K562 (cell line): ENCODE measurements at regions not wholly inside any gene's neighbourhood (a gene's known extent, or its start where the extent isn't known, plus 50 kb on each side); places are given as distances from the start of the nearest gene placed in this dataset.
"Not testable (repeated sequence)": the region's sequence is repeated elsewhere in the genome, so short reads cannot be mapped to it uniquely, and the experiment has no call there.

Experiments
- ATAC-seq: fragments of 200-7000 bp; cut with Tn5 transposase; 3 replicates; pipeline ENCODE4 v1.9.1; 2020; ENCODE audit warnings: moderate library complexity
- BruUV-seq: library from RNA; stranded (reverse); fragments of 400-500 nt; replicated peaks from 2 replicates; lab custom pipeline; 2021; lab: Mats Ljungman, UMichigan
- CTCF ChIA-PET: fragments of 300-600 bp; formaldehyde crosslinking; extraction: SDS; loops from one replicate; lab custom pipeline; 2021; ENCODE audit warnings: low intra/inter-chr PET ratio; lab: Yijun Ruan, JAX
- POLR2A ChIA-PET: fragments of 300-600, 350-650 bp; sonication (Branson Sonifier 250); formaldehyde crosslinking; extraction: SDS; loops from one replicate; lab custom pipeline; 2021; ENCODE audit warnings: antibody characterized with exemption, inconsistent platforms; lab: Yijun Ruan, JAX
- DNase-seq, 4 experiments: peaks; one replicate each; pipeline versions ENCODE4 v3.0.0 to v3.0.0-alpha.2; 2011 to 2018; ENCODE audit warnings: low spot score in 3 of 4, mixed read lengths in 3 of 4; ENCODE audit errors: extremely low read depth in 1 of 4
- FAIRE-seq: peaks from 2 replicates; lab custom pipeline; 2011; peaks lifted over from hg19 to GRCh38; lab: Jason Lieb, UNC
- H2AFZ ChIP-seq: 2 replicates; pipeline ENCODE4 v1.6.0; 2011; ENCODE audit warnings: low read depth, low read length, control low read depth, inconsistent platforms
- H3K27ac ChIP-seq: fragments of 200-600 bp; 3 replicates; pipeline ENCODE4 v1.8.0; 2011; ENCODE audit warnings: low read depth, mild to moderate bottlenecking, control low read depth, inconsistent platforms, low read length, moderate library complexity, mixed read lengths; ENCODE audit errors: extremely low read depth
- H3K27me3 ChIP-seq, 2 experiments: fragments of 300-600 bp in 1 of 2; 2 replicates in 1 of 2; 3 replicates in 1 of 2; pipeline versions ENCODE4 v1.6.0 to v1.8.0; 2011; ENCODE audit warnings: inconsistent platforms in 2 of 2, low read length in 2 of 2, mild to moderate bottlenecking in 1 of 2, mixed read lengths in 1 of 2, moderate library complexity in 1 of 2; ENCODE audit not compliant: control insufficient read depth in 2 of 2, insufficient read depth in 2 of 2
- H3K36me3 ChIP-seq: fragments of 300-600 bp; 3 replicates; pipeline ENCODE4 v1.8.0; 2011; ENCODE audit warnings: mild to moderate bottlenecking, low read length, inconsistent platforms; ENCODE audit not compliant: control insufficient read depth, insufficient read depth
- H3K4me1 ChIP-seq, 2 experiments: fragments of 200-600 bp in 1 of 2; replicated peaks in 1 of 2; 2 replicates in 1 of 2; 3 replicates in 1 of 2; pipeline versions ENCODE4 v1.5.1 to v1.8.0; 2011; ENCODE audit warnings: inconsistent platforms in 2 of 2, low read length in 2 of 2, mild to moderate bottlenecking in 1 of 2, mixed read lengths in 1 of 2, moderate library complexity in 1 of 2; ENCODE audit not compliant: control insufficient read depth in 2 of 2, insufficient read depth in 2 of 2
- H3K4me2 ChIP-seq: 2 replicates; pipeline ENCODE4 v1.6.1; 2011; ENCODE audit warnings: low read length, control low read depth, inconsistent platforms, mixed read lengths; ENCODE audit not compliant: insufficient read depth
- H3K4me3 ChIP-seq: fragments of 200-600 bp; sonication (generic), shearing (Covaris generic); 2 replicates; pipeline ENCODE4 v1.5.1; 2016; ENCODE audit warnings: control low read depth, inconsistent platforms
- H3K79me2 ChIP-seq: fragments of 200-600 bp; 3 replicates; pipeline ENCODE4 v1.8.0; 2011; ENCODE audit warnings: low read length, inconsistent platforms; ENCODE audit not compliant: control insufficient read depth, insufficient read depth
- H3K9ac ChIP-seq, 2 experiments: 2 replicates each; pipeline versions ENCODE4 v1.6.0 to v1.6.1; 2011; ENCODE audit warnings: low read depth in 2 of 2, low read length in 2 of 2, control low read depth in 1 of 2, inconsistent platforms in 1 of 2, mild to moderate bottlenecking in 1 of 2, mixed read lengths in 1 of 2; ENCODE audit not compliant: insufficient read depth in 1 of 2
- H3K9me1 ChIP-seq: one replicate; pipeline ENCODE4 v1.6.0; 2011; ENCODE audit warnings: inconsistent platforms, mild to moderate bottlenecking, low read length, moderate library complexity; ENCODE audit not compliant: control insufficient read depth, insufficient read depth
- H3K9me3 ChIP-seq: replicated peaks from 2 replicates; pipeline ENCODE4 v1.5.1; 2011; ENCODE audit warnings: low read depth, low read length, inconsistent platforms; ENCODE audit not compliant: control insufficient read depth, insufficient read depth
- H4K20me1 ChIP-seq: replicated peaks from 2 replicates; pipeline ENCODE4 v1.6.1; 2011; ENCODE audit warnings: low read length, inconsistent platforms, mixed read lengths; ENCODE audit not compliant: control insufficient read depth, insufficient read depth
- WGBS: fragments of 100-300 bp; shearing (Covaris generic); methylation state at CpG from one replicate; pipeline ENCODE4 v1.1.6; 2016; ENCODE audit warnings: low coverage, mixed read lengths; ENCODE audit not compliant: insufficient coverage; ENCODE audit errors: missing lambda C conversion rate; 5-methylcytosine and 5-hydroxymethylcytosine counted together
- in situ Hi-C: fragments of 300-500 bp; cut with MboI; formaldehyde crosslinking; loops from 4 replicates; pipeline ENCODE4 v1.15.0; 2018; ENCODE audit warnings: inconsistent platforms, mixed read lengths
- intact Hi-C: fragments of 100-400 bp; cut with micrococcal nuclease; formaldehyde crosslinking; loops from 2 replicates; pipeline ENCODE4 v1.14.2; 2022
- TF ChIP-seq, protein P1 (sequence below), 2 experiments: fragments of 450-650 bp; IDR thresholded peaks; 2 replicates each; pipeline ENCODE4 v1.6.1; 2018; ENCODE audit warnings: mild to moderate bottlenecking in 2 of 2, low read depth in 1 of 2; ENCODE audit not compliant: partially characterized antibody in 2 of 2

DNA sequence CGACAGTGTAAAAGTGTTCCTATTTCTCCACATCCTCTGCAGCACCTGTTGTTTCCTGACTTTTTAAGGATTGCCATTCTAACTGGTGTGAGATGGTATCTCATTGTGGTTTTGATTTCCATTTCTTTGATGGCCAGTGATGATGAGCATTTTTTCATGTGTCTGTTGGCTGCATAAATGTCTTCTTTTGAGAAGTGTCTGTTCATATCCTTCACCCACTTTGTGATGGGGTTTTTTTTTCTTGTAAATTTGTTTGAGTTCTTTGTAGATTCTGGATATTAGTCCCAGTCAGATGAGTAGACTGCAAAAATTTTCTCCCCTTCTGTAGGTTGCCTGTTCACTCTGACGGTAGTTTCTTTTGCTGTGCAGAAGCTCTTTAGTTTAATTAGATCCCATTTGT lies 76.8 kb upstream of the ZNF746 start:
- POLR2A ChIA-PET, CTCF ChIA-PET, DNase-seq, BruUV-seq, H3K9ac ChIP-seq, H3K9me1 ChIP-seq, H3K4me2 ChIP-seq, H3K36me3 ChIP-seq, H3K4me1 ChIP-seq, FAIRE-seq, H4K20me1 ChIP-seq: not testable (repeated sequence)
- peaks cover 14% of the 10 kb centered on the region for H3K9me3 ChIP-seq
- TF ChIP-seq, protein P1, sequence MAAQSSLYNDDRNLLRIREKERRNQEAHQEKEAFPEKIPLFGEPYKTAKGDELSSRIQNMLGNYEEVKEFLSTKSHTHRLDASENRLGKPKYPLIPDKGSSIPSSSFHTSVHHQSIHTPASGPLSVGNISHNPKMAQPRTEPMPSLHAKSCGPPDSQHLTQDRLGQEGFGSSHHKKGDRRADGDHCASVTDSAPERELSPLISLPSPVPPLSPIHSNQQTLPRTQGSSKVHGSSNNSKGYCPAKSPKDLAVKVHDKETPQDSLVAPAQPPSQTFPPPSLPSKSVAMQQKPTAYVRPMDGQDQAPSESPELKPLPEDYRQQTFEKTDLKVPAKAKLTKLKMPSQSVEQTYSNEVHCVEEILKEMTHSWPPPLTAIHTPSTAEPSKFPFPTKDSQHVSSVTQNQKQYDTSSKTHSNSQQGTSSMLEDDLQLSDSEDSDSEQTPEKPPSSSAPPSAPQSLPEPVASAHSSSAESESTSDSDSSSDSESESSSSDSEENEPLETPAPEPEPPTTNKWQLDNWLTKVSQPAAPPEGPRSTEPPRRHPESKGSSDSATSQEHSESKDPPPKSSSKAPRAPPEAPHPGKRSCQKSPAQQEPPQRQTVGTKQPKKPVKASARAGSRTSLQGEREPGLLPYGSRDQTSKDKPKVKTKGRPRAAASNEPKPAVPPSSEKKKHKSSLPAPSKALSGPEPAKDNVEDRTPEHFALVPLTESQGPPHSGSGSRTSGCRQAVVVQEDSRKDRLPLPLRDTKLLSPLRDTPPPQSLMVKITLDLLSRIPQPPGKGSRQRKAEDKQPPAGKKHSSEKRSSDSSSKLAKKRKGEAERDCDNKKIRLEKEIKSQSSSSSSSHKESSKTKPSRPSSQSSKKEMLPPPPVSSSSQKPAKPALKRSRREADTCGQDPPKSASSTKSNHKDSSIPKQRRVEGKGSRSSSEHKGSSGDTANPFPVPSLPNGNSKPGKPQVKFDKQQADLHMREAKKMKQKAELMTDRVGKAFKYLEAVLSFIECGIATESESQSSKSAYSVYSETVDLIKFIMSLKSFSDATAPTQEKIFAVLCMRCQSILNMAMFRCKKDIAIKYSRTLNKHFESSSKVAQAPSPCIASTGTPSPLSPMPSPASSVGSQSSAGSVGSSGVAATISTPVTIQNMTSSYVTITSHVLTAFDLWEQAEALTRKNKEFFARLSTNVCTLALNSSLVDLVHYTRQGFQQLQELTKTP (IDR thresholded peaks at IDR 0.05; ENCODE audit: low read depth in 1 of 2, partially characterized antibody in 2 of 2), result peak in 1 of 2 experiments; percentile 93
- TF ChIP-seq, all 486 proteins: peak for 1; not testable (repeated sequence) for 485
- ATAC-seq, H3K4me3 ChIP-seq, in situ Hi-C loops, H2AFZ ChIP-seq, intact Hi-C loops, H3K27ac ChIP-seq, H3K27me3 ChIP-seq, H3K79me2 ChIP-seq: not testable (repeated sequence)
- WGBS, result 93% methylated on average over 2 of the region's 2 CpGs
